Activated CD4-positive, alpha-beta memory T cell treated with anti-CD3 and anti-CD28 coated beads, Interleukin-2, amount 10 ng/mL, durations not matched to agents 7 days and 5 days (primary cell): ENCODE measurements at regions not wholly inside any gene's neighbourhood (a gene's known extent, or its start where the extent isn't known, plus 50 kb on each side); places are given as distances from the start of the nearest gene placed in this dataset.

Source experiments
- CTCF ChIA-PET: fragments of 350-600 bp; sonication (Branson Sonifier 250); formaldehyde crosslinking; loops from one replicate; lab custom pipeline; 2021; ENCODE audit warnings: antibody characterized with exemption, inconsistent platforms; lab: Charles Lee
- POLR2A ChIA-PET: fragments of 350-600 bp; sonication (Branson Sonifier 250); formaldehyde crosslinking; loops from one replicate; lab custom pipeline; 2021; ENCODE audit warnings: antibody characterized with exemption; lab: Charles Lee
- DNase-seq: peaks from one replicate; pipeline ENCODE4 v3.0.0-alpha.2; 2020
- H3K27ac Mint-ChIP-seq: one replicate; pipeline ENCODE4 v1.8.0; 2021; ENCODE audit warnings: mild to moderate bottlenecking, mixed read lengths
- H3K27me3 Mint-ChIP-seq: one replicate; pipeline ENCODE4 v1.8.0; 2021; ENCODE audit warnings: mixed read lengths
- H3K36me3 Mint-ChIP-seq: one replicate; pipeline ENCODE4 v1.8.0; 2021; ENCODE audit warnings: low read depth, mixed read lengths
- H3K4me1 Mint-ChIP-seq: one replicate; pipeline ENCODE4 v1.8.0; 2021; ENCODE audit warnings: mixed read lengths
- H3K4me3 Mint-ChIP-seq: one replicate; pipeline ENCODE4 v1.8.0; 2021; ENCODE audit warnings: mild to moderate bottlenecking, mixed read lengths
- H3K9me3 Mint-ChIP-seq: one replicate; pipeline ENCODE4 v1.8.0; 2021; ENCODE audit warnings: mixed read lengths

DNA sequence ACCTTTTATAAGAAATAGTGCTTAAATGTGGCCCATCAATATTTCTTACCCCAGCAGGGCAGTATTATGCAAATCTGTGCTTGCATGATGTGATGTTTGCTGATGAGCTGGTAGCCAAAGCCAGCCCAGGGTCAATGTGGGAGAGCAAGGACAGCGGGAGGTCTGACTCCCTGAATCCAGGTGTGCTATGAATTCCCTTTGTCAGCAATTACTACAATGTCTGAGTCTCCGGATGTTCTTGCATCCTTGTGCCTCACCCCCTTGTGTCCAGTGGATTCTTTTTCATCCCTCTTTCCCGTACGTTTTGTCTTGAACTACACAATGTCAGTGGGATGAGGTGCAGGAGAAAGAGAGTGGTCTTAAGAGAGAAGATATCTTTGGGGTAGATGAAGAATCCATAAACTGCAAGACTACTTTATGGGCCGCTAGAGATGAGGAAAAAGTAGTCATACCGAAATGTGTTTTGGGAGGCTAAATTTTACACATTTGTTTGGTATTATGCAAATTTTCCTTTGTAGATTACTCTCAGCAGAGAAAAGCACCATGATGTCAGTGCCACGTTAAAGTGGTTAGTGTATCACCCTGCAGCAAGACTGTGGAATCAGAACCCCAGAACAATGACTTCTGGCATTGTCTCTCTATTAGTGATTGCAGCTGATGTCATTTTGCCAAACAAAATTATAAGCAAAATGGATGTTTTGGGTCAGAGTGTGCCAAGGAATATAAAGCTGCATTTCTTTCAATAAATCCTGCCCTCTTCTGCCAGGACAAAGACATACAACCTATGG, 53.5 kb upstream of the TSHZ3 start:
- H3K9me3 Mint-ChIP-seq: no peaks in the 10 kb centered on the region
- POLR2A ChIA-PET: no interaction called here
- CTCF ChIA-PET: no interaction called here

DNA sequence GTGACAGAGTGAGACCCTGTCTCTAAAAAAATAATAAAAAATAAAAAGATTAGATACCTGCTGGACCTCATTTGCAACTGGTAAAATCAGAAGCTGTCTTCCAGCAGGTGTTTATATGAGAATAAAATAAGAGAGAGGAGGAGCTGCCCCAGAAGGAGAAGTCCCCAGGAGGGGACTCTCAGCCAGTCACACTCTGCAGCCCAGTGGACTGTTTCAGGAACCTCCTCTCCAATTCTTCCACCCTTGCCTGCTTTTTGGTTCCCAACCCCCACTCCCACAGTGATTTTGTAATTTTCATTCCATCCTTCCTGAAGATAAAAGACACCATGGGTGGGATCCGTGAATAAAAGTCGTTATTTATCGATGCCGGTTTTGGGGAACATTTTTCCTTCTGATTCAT, 56.9 kb upstream of the TSHZ3 start:
- ChIA-PET POLR2A (no interaction called here), CTCF (no interaction called here)
- Mint-ChIP-seq H3K4me1 (no peaks in the 10 kb centered on the region), H3K27me3 (no peaks in the 10 kb centered on the region), H3K27ac (no peak overlapping the region), H3K9me3 (no peaks in the 10 kb centered on the region), H3K36me3 (no peaks in the 10 kb centered on the region), H3K4me3 (no peak overlapping the region)
- DNase-seq: no peak

More for the DNA sequence above, 53.5 kb upstream of the TSHZ3 start:
- no peak for DNase-seq
- no peaks in the 10 kb centered on the region for H3K36me3 Mint-ChIP-seq
- no peaks in the 10 kb centered on the region for H3K27me3 Mint-ChIP-seq
- H3K4me1 Mint-ChIP-seq: no peaks in the 10 kb centered on the region
- H3K4me3 Mint-ChIP-seq: no peak overlapping the region
- H3K27ac Mint-ChIP-seq: no peak overlapping the region

DNA sequence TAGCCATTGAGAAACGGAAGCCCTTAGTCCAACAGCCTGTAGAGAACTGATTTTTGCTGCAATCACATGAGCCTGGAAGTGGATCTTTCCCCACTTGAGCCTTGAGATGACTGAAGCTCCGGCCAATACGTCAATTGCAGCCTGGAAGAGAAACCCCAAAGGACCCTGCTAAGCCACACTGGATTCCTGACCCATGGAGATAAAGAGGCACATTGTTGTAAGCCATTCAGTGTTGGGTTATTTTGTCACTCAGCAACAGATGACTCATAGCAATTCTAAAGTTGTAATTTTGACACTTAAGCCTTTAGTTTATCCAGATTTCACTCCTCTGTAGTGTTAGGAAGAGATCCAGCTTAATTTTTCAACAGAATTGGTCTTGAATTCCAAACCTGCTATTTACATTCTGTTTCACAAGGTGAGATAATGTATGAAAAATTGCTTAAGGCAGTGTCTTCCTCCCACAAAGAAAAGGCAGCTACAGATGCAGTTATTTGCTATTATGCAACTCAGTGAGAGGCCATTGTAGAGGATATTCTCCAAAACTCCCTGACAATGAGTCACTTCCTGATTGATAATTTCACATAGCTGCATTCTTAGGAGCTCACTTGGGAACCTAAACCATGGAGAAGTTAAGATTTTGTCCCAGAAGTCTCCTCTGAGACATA, 59.4 kb upstream of the TSHZ3 start:
- POLR2A ChIA-PET: no interaction called here
- CTCF ChIA-PET: no interaction called here

DNA sequence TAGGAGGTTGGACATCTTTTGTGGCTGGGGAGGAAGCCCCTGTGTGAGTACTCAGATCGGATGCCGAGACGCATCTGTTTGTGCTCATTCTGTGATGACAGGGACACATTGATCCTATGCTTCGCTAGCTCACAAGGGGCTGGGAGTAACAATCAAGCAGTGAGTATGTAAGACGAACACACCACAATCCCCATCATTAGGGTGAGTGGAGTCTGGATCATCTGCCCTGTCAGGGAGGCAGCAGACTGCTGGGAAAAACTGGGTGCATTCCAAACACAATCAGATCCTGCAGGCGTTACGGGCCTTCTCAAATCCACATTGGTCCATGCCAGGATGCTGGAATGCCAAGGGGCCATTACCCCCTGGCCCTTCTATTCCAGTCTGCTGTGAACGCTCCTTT, 64.1 kb upstream of the TSHZ3 start:
- Mint-ChIP-seq H3K27ac (no peak overlapping the region), H3K36me3 (no peaks in the 10 kb centered on the region), H3K9me3 (no peaks in the 10 kb centered on the region), H3K4me3 (no peak overlapping the region), H3K27me3 (peaks cover 6% of the 10 kb centered on the region), H3K4me1 (no peaks in the 10 kb centered on the region)
- POLR2A ChIA-PET: no interaction called here
- CTCF ChIA-PET: no interaction called here
- no peak for DNase-seq

More for the DNA sequence above, 59.4 kb upstream of the TSHZ3 start:
- no peaks in the 10 kb centered on the region for H3K36me3 Mint-ChIP-seq
- H3K27me3 Mint-ChIP-seq: no peaks in the 10 kb centered on the region
- H3K4me1 Mint-ChIP-seq: no peaks in the 10 kb centered on the region
- DNase-seq: no peak
- H3K27ac Mint-ChIP-seq: no peak overlapping the region
- no peak overlapping the region for H3K4me3 Mint-ChIP-seq
- H3K9me3 Mint-ChIP-seq: no peaks in the 10 kb centered on the region

DNA sequence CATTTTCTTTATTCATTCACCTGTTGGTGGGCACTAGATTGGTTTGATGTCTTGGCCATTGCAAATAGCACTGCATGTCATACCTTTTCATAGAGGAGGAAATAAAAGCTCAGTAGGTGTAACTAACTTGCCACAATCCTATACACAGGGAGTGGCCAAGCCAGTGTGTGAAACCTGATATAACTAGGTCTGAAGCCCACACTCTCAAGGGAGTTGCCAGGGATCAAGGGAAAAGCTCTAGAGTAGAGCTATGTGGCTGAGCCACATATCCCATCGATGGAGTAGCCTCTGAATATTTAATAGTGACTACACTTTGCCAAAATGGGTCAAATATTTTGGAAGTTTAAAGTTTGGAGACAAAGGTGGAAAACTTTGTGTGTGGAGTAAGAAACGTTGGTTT, 66.1 kb upstream of the TSHZ3 start:
- H3K4me1 Mint-ChIP-seq: no peaks in the 10 kb centered on the region
- H3K36me3 Mint-ChIP-seq: no peaks in the 10 kb centered on the region
- peaks cover 6% of the 10 kb centered on the region for H3K27me3 Mint-ChIP-seq
- ChIA-PET POLR2A (no interaction called here), CTCF (no interaction called here)
- no peak for DNase-seq
- H3K27ac Mint-ChIP-seq: no peak overlapping the region
- no peaks in the 10 kb centered on the region for H3K9me3 Mint-ChIP-seq
- H3K4me3 Mint-ChIP-seq: no peak overlapping the region

DNA sequence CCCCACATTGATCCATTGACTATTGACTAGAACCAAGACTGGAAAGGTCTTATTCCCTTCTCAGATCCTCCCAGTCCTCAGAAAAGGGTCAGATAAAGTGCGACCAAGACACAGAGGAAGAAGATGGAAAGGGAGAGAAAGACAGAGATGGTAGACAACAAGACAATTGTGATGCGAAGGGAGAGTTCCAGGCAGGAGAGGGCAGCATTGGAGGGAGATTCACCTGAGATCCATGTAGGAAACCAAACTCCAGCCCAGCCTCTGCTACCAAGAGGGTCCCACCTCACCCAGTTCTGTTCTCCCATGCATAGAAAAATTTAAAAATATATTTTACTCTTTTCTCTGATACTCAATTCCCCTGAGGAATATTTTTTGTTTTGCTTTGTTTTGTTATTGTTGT, 67.3 kb upstream of the TSHZ3 start:
- Mint-ChIP-seq H3K27me3 (peaks cover 6% of the 10 kb centered on the region), H3K27ac (no peak overlapping the region), H3K9me3 (no peaks in the 10 kb centered on the region), H3K4me1 (no peaks in the 10 kb centered on the region), H3K4me3 (no peak overlapping the region), H3K36me3 (no peaks in the 10 kb centered on the region)
- ChIA-PET CTCF (no interaction called here), POLR2A (no interaction called here)
- no peak for DNase-seq

DNA sequence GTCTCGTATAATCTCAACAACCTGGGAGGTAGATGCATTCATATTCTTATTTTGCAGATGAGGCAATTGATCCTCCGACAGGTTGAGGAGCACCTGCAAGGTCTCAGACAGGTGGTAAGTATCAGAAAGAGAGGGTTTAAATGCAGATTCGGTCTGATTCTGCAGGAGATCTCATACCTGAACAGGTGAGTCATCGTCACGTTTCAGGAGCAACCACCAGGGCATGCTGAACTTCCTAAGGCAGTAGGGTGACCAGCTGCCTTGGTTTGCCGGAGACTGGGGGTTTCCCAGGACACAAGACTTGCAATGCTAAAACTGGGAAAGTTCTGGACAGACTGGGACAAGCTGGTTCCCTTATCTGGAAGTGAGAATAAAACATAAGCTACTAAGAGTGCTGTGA, 68.8 kb upstream of the TSHZ3 start:
- Mint-ChIP-seq H3K9me3 (no peaks in the 10 kb centered on the region), H3K4me3 (no peak overlapping the region), H3K4me1 (no peaks in the 10 kb centered on the region), H3K27me3 (peaks cover 6% of the 10 kb centered on the region), H3K27ac (no peak overlapping the region), H3K36me3 (no peaks in the 10 kb centered on the region)
- DNase-seq: no peak
- ChIA-PET POLR2A (no interaction called here), CTCF (no interaction called here)

DNA sequence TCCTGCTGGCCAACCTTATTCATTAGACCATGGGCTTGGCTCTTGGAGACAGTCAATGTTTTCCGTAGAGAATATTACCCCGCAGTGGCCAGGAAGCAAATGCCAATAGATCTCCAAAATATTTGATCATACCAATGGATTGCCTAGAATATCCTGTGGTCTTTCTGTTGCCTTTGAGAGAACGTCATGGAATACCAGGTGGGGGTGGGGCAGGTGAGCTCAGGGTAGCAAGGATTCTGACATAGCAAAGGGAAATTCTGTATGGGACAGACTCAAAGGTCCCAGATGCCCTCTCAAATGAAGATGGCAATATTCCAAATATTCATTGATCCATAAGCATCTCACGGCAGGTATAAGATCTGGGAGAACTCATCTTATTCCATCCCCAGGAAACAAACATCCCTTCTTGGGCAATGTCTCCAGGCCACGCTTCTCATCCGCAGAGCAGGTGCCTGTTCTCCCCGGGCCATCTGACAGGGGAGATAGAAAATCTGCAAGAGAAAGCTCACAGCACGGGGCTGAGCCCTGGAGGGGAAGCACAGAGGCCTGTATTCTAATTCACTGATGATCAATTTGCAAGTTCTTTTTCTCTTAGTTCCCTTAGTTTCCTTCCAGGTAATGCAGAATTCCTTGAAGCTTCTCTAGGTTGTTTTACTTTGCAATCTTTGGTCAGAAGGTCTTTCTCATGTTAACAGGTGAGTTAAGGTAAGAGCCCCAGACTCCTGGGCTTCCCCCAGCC, 69.6 kb upstream of the TSHZ3 start:
- Mint-ChIP-seq H3K9me3 (no peaks in the 10 kb centered on the region), H3K27me3 (peaks cover 5% of the 10 kb centered on the region), H3K27ac (no peak overlapping the region), H3K4me3 (no peak overlapping the region), H3K36me3 (no peaks in the 10 kb centered on the region), H3K4me1 (no peaks in the 10 kb centered on the region)
- no peak for DNase-seq
- ChIA-PET POLR2A (no interaction called here), CTCF (no interaction called here)

DNA sequence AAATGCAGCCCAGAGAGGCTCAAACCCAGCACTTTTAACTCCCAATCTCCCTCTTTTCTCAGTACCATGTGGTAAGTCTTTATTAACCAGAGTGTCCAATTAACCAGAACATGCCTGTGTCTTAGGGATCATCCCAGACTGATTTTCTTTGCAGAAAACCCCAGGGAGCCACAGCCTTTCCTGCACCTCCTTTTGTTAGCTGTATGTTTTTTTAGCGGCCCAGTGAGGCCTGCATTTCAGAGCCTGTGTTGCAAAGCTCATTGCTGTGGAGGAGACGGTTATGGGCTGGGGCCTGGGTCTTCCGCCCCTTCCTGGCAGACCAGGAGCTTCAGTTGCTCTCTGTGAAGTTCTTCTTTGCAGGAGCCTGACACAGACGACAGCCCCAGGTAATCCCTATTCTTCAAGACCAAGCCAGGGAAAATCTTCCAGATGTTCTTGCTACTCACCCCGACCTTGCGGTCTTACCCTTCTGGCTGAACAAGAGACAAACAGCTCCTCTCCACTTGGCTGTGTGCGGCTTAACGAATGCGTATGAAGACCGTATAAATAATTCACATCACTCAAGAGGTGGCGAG, 70.7 kb upstream of the TSHZ3 start:
- no peaks in the 10 kb centered on the region for H3K4me1 Mint-ChIP-seq

DNA sequence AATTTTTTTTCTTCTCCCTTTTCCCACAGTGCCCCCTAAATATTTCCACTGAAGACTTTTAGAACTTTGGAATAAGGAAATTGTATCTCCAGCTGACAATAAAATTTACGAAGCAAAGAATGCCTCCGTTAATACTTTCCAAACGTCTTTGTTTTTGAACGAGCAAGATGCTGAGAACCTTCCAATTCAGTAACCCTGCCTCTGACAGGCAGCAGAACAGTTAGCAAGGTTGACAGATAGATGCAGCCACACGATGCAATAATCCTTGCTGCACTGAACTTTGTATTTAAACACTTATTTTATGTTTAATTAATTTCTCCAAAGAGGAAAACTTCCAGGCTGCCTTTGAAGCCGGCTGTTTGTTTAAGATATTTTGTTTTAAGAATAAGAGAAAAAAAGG, 71.8 kb upstream of the TSHZ3 start:
- H3K36me3 Mint-ChIP-seq: no peaks in the 10 kb centered on the region
- H3K27me3 Mint-ChIP-seq: no peaks in the 10 kb centered on the region
- DNase-seq: no peak
- POLR2A ChIA-PET: no interaction called here
- H3K4me3 Mint-ChIP-seq: no peak overlapping the region
- no peak overlapping the region for H3K27ac Mint-ChIP-seq
- no peaks in the 10 kb centered on the region for H3K9me3 Mint-ChIP-seq
- CTCF ChIA-PET: no interaction called here
- H3K4me1 Mint-ChIP-seq: no peaks in the 10 kb centered on the region

More for the DNA sequence above, 70.7 kb upstream of the TSHZ3 start:
- Mint-ChIP-seq H3K36me3 (no peaks in the 10 kb centered on the region), H3K27ac (no peak overlapping the region), H3K27me3 (peaks cover 2% of the 10 kb centered on the region), H3K9me3 (no peaks in the 10 kb centered on the region), H3K4me3 (no peak overlapping the region)
- POLR2A ChIA-PET: no interaction called here
- CTCF ChIA-PET: no interaction called here
- no peak for DNase-seq

DNA sequence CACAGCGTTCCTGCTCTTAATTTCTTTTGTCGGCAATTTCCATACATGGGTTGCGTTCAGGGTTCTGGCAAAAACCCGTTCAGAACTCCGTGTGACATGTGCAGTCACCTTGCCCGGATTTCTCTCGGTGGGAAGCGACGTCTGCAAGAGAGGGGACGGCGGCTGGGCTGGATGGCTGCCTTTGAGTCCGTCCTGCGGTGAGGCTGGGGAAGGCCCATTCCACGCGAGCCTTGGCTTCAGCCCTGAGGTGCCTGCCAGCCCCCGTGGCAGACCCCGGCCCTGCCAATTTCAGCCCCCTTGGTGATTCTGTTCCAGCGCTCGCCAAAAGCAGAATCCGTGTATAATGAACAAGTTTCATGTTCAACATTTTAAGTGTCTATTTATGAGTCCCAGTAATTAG, 72.6 kb upstream of the TSHZ3 start:
- no peaks in the 10 kb centered on the region for H3K36me3 Mint-ChIP-seq
- POLR2A ChIA-PET: no interaction called here
- H3K27me3 Mint-ChIP-seq: no peaks in the 10 kb centered on the region
- H3K4me1 Mint-ChIP-seq: no peaks in the 10 kb centered on the region
- H3K9me3 Mint-ChIP-seq: no peaks in the 10 kb centered on the region
- CTCF ChIA-PET: no interaction called here
- H3K4me3 Mint-ChIP-seq: no peak overlapping the region
- no peak overlapping the region for H3K27ac Mint-ChIP-seq
- no peak for DNase-seq

DNA sequence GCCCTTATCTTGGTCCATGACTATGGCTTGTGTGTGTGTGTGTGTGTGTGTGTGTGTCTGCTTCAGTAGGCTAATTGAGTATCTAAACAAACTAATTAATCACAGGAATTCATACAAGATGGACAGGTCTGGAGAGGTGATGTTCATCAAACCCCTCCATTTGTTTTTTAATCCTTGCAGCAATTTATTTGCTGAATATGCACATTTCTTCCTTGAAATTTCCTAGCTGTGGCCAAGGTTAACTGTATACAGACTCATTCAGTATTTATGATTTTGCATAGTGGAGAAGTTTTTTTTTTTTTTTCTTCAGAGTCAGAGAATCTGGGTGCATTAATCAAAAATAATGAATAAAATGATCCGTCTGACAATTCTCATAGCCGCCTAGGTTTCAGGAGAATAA, 74.7 kb upstream of the TSHZ3 start:
- Mint-ChIP-seq H3K36me3 (no peaks in the 10 kb centered on the region), H3K27me3 (no peaks in the 10 kb centered on the region), H3K4me1 (no peaks in the 10 kb centered on the region), H3K27ac (no peak overlapping the region), H3K9me3 (no peaks in the 10 kb centered on the region), H3K4me3 (no peak overlapping the region)
- ChIA-PET POLR2A (no interaction called here), CTCF (no interaction called here)
- no peak for DNase-seq

DNA sequence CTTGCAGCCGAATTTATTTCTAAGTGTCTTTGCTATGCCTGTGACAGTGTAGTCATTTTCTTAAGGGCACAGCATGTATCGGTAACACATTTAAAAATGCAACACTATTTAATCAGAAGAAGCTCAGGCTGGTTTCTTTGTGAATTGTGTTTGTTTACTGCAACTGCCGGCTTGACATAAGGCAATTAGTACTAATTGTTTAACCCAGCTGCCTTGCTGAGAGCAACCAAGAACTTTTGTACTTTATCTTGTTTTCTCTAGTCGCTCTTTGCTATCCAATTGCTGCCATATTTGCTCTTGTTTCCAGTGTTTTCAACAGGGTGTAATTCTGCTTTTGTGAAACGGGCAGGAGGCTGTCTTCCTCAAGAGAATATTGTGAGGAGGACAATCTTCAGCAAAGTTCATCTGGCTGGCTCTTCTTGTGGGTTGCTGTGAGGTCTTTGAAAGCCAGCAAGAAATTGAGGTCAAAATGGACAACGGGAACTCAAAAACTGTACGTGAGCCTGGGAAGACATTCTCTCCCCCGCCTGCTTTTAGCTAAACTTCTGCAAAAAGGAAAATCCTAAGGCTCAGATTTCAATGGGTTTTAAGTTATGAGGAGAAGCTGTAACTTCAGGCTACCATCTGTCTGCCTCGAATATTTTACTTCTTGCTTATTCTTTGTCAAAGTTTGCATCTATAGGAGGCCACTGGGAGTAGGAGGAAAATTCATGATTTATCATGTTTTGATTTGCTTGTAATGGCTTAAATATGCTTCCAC, 75.8 kb upstream of the TSHZ3 start:
- H3K36me3 Mint-ChIP-seq: no peaks in the 10 kb centered on the region
- no peaks in the 10 kb centered on the region for H3K4me1 Mint-ChIP-seq
- no peak overlapping the region for H3K27ac Mint-ChIP-seq
- H3K9me3 Mint-ChIP-seq: no peaks in the 10 kb centered on the region
- DNase-seq: no peak
- POLR2A ChIA-PET: no interaction called here
- CTCF ChIA-PET: no interaction called here
- H3K27me3 Mint-ChIP-seq: no peaks in the 10 kb centered on the region
- no peak overlapping the region for H3K4me3 Mint-ChIP-seq
